ENCODE measurements at regions not wholly inside any gene's neighbourhood (a gene's known extent, or its start where the extent isn't known, plus 50 kb on each side); places are given as distances from the start of the nearest gene placed in this dataset.
"Not testable (repeated sequence)": the region's sequence is repeated elsewhere in the genome, so short reads cannot be mapped to it uniquely, and the experiment has no call there.

GRCh38 chr7:20083781-20084180 lies 133.4 kb downstream of the MACC1 start:
- H3K4me1 Mint-ChIP-seq = peaks cover 2% of the 10 kb centered on the region
- no peak overlapping the region for H3K27ac Mint-ChIP-seq
- H3K9me3 Mint-ChIP-seq = no peaks in the 10 kb centered on the region
- DNase-seq (ENCODE audit: low spot score in 2 of 2, unreplicated experiment in 2 of 2) = no peak
- no peaks in the 10 kb centered on the region for H3K36me3 Mint-ChIP-seq
- H3K27me3 Mint-ChIP-seq (ENCODE audit: low read depth) = no peaks in the 10 kb centered on the region
- TF ChIP-seq CTCF (IDR thresholded peaks at IDR 0.05; ENCODE audit: unreplicated experiment) = no peak
- no peak overlapping the region for H3K4me3 Mint-ChIP-seq

GRCh38 chr7:20079080-20079479 lies 138.1 kb downstream of the MACC1 start:
- H3K4me3 Mint-ChIP-seq = no peak overlapping the region
- H3K36me3 Mint-ChIP-seq = no peaks in the 10 kb centered on the region
- no peak for TF ChIP-seq CTCF (IDR thresholded peaks at IDR 0.05; ENCODE audit: unreplicated experiment)
- H3K27me3 Mint-ChIP-seq (ENCODE audit: low read depth) = no peaks in the 10 kb centered on the region
- DNase-seq (ENCODE audit: low spot score in 2 of 2, unreplicated experiment in 2 of 2) = no peak
- H3K9me3 Mint-ChIP-seq = peaks cover 4% of the 10 kb centered on the region
- H3K4me1 Mint-ChIP-seq = no peaks in the 10 kb centered on the region
- no peak overlapping the region for H3K27ac Mint-ChIP-seq

GRCh38 chr7:20076835-20077234 lies 140.3 kb downstream of the MACC1 start:
- Mint-ChIP-seq H3K4me3 (no peak overlapping the region), H3K9me3 (peaks cover 8% of the 10 kb centered on the region), H3K4me1 (no peaks in the 10 kb centered on the region), H3K27me3 (ENCODE audit: low read depth) (no peaks in the 10 kb centered on the region), H3K36me3 (no peaks in the 10 kb centered on the region), H3K27ac (no peak overlapping the region)
- TF ChIP-seq CTCF (IDR thresholded peaks at IDR 0.05; ENCODE audit: unreplicated experiment) = no peak
- no peak for DNase-seq (ENCODE audit: low spot score in 2 of 2, unreplicated experiment in 2 of 2)

GRCh38 chr7:20075992-20076820 lies 141.0 kb downstream of the MACC1 start:
- DNase-seq (ENCODE audit: low spot score in 2 of 2, unreplicated experiment in 2 of 2) = no peak
- Mint-ChIP-seq H3K4me1 (no peaks in the 10 kb centered on the region), H3K27ac (no peak overlapping the region), H3K9me3 (peaks cover 13% of the 10 kb centered on the region), H3K27me3 (ENCODE audit: low read depth) (no peaks in the 10 kb centered on the region), H3K4me3 (no peak overlapping the region), H3K36me3 (no peaks in the 10 kb centered on the region)
- TF ChIP-seq CTCF (IDR thresholded peaks at IDR 0.05; ENCODE audit: unreplicated experiment) = no peak

- no peak for DNase-seq (ENCODE audit: low spot score in 2 of 2, unreplicated experiment in 2 of 2)
- no peaks in the 10 kb centered on the region for H3K27me3 Mint-ChIP-seq (ENCODE audit: low read depth)
- no peak for TF ChIP-seq CTCF (IDR thresholded peaks at IDR 0.05; ENCODE audit: unreplicated experiment)
- H3K4me1 Mint-ChIP-seq = no peaks in the 10 kb centered on the region
- H3K4me3 Mint-ChIP-seq = no peak overlapping the region
- no peak overlapping the region for H3K27ac Mint-ChIP-seq
- peaks cover 18% of the 10 kb centered on the region for H3K9me3 Mint-ChIP-seq
- H3K36me3 Mint-ChIP-seq = no peaks in the 10 kb centered on the region
These were observed 141.7 kb downstream of the MACC1 start for GRCh38 chr7:20075440-20075839.

GRCh38 chr7:20068004-20068403 lies 149.2 kb downstream of the MACC1 start:
- Mint-ChIP-seq H3K9me3 (peaks cover 29% of the 10 kb centered on the region), H3K4me1 (peaks cover 12% of the 10 kb centered on the region)
- not testable (repeated sequence) for H3K36me3 Mint-ChIP-seq; H3K27ac Mint-ChIP-seq; H3K4me3 Mint-ChIP-seq; H3K27me3 Mint-ChIP-seq (ENCODE audit: low read depth); DNase-seq (ENCODE audit: low spot score in 2 of 2, unreplicated experiment in 2 of 2)

Measured in mesothelial cell of epicardium (in vitro differentiated cells).